NCI-H226 (cell line): ENCODE measurements at regions not wholly inside any gene's neighbourhood (a gene's known extent, or its start where the extent isn't known, plus 50 kb on each side); places are given as distances from the start of the nearest gene placed in this dataset.

Experiments used
- DNase-seq: peaks from one replicate; pipeline ENCODE4 v3.0.0-alpha.2; 2015

GRCh38 chr5:153147891-153148623, 342.4 kb upstream of the GRIA1 start:
- no peak for DNase-seq

DNA sequence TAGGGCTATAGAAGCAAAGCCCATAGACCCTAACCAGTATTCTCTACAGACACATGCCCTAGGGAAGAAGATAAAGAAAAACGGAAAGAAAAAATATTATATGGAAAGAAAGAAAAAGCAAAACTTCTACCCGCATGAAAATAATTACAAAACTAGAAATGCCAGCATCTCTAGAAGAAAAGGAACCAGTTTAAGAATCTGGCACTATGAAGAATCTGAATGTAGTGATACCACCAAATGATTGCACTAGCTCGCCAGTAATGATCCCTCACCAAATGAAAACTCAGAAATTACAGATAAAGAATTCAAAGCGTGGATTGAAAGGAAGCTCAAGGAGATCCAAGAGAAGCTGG, 341.9 kb upstream of the GRIA1 start:
- no peak for DNase-seq

DNA sequence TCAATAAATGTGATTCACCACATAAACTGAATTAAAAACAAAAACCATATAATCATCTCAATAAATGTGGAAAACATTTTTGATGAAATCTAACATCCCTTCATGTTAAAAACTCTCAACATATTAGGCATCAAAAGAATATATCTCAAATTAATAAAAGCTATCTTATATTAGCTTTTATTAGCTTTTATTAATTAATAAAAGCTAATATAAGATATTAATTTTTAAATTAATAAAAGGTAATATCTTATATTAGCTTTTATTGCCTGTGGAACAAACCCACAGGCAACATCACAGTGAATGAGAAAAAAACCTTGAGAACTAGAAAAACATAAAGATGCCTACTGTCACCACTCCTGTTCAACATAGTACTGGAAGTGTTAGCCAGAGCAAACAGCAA, 338.9 kb upstream of the GRIA1 start:
- no peak for DNase-seq

- DNase-seq: peak; percentile 1
Observed at GRCh38 chr5:153153086-153153485, 337.4 kb upstream of the GRIA1 start.

DNA sequence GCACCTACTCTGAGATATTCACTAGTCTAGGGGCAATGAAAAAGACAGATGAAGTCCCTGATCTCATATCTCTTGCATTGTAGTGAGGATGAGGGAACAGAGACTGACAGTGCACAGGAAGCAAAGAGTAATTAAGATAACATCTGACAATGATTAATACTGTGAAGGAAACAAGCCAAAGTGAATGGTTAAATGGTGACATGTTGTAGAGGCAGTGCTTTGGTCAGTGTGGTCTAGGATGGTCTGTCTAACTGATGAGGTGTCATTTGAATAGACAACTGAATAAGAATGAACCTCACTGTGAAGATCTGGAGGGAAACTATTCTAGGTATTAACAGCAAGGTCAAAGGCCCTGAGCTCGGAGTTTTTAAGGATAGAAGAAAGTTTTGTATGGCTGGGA, 333.3 kb upstream of the GRIA1 start:
- DNase-seq: no peak

- no peak for DNase-seq
Observed at GRCh38 chr5:153158608-153159007, 331.9 kb upstream of the GRIA1 start.

- DNase-seq: no peak
Observed at GRCh38 chr5:153159616-153160015, 330.9 kb upstream of the GRIA1 start.

- DNase-seq: no peak
Observed at GRCh38 chr5:153168241-153168640, 322.2 kb upstream of the GRIA1 start.

DNA sequence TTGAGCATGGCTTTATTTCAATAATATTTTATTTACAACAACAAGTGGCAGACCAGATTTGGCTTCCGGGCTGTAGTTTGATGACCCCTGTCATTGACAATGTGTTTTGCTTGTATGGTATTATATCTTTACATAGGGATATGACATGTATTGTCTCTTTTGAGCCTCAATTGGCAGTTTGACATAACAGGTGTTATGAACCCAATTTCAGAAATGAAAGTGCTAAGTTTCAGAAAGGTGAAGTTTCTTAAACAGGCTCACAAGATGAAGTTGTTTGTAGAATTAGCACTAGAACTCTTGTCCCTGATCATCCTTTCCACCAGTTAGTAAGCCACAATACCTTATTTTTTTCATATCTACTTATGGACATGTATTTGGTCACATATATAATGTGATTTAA, 303.0 kb upstream of the GRIA1 start:
- DNase-seq: no peak

GRCh38 chr5:153206361-153206760, 284.1 kb upstream of the GRIA1 start:
- DNase-seq: no peak

GRCh38 chr5:153209016-153209415, 281.5 kb upstream of the GRIA1 start:
- no peak for DNase-seq

DNA sequence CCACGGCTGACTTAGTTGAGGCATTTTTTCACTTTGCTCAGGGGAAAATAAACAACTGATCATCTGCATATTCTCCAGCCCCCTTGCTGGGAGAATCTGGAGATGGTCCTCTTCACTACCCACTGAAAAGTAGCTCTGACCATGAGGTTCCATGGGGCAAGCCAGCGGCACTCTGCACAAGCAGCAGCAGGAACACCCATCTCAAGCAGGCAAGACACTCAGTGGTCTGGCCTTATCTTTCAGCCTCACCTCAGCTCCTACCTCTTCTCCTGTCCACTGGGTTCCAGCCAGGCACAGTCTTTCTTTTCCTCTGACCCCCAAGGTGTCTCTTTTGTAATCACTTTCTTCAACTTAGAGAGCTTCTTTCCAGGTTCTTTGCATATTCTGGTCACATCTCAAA, 280.8 kb upstream of the GRIA1 start:
- DNase-seq: no peak

DNA sequence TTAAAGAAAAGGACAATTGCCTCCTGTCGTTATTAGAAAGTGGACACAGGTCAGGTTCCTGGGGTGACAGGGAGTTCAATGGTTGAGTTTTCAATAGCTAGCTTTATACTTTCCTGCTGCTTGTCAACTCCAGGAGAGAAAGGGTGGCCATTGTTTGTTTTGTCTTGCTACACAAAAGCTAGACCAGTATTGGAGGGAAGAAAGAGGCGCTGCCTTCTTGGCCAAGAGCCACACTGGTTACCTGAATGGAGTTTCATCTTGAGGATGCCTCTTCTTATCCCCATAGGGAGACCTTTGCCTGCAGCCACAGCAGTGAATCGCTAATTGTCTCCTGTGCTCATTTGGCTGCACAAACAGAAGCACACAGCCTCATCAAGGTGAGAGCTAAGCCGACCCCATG, 279.4 kb upstream of the GRIA1 start:
- DNase-seq: no peak

GRCh38 chr5:153212471-153212870, 278.0 kb upstream of the GRIA1 start:
- DNase-seq: no peak

- DNase-seq: no peak
Observed at GRCh38 chr5:153222936-153223335, 267.5 kb upstream of the GRIA1 start.

DNA sequence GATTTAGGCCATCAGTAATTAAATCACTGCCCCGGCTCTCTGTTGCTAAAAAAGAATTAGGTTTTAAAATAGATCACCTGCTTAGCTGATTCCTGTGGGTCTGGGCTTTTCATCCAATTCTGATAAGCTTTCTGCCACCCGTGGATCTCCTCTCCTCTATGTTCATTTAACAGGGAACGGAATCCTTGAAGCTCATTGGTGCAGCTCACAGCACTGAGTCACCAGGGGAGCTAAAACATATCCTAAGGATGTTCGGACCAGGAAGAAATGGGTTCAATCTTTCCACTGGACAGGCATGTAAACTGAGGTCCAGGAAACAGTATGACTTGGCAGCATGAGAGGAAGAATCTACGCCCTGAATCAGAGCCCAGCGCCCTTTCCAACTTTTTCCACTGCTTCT, 267.1 kb upstream of the GRIA1 start:
- DNase-seq: no peak

DNA sequence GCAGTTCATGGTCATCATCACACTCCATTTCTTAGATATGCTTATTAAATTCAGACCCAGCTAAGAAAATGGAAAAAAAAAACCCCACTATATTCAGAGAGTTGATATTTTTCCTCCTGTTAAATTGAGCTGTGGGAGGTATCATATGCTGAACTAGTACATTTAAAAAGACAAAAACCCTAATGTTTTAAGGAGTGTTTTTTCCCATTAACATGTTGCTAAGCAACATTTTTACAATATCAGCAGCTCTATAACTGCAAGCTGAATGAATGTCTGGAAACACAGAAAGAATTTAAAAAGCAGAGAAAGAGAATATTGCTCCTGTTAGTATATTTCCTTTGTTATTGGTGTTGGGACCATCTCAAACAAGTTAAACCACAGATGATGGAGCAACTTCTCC, 265.8 kb upstream of the GRIA1 start:
- no peak for DNase-seq

DNA sequence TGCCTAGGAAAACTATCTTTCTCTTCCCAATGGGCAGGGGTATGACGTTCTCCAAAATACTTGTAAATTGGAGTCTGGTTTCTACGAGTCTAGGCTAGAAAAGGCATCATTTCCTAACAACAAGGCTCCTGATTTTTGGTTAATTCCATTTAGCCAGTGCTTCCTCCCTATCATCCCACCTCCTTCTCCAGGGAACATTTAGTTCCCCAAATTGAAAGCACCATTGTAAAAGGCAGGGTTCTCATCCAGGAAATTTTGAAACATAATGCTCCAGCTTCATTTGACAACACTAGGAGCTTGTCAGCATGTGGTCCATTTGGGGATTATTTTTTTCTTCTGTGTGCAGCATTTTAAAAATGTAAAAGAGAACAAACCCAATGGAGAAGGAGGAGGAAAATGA, 256.5 kb upstream of the GRIA1 start:
- no peak for DNase-seq

DNA sequence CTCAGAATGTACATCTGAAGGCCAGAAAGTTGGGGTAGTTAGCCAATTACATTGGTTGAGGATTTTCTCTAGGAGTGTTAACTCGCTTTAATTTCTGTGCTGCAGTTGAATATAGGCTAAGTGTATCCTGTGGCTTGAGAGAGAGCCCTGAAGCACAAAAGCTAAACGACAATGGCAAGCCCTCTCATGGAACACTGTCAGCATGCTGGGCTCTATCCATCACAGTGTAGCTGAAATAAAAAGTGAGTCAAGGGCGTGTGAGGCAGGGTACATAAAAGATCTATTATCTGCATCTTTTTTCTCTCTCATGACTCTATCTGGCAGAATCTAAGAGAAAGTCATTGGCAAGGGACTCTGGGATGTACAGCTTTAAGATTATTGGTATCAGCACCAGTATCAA, 254.2 kb upstream of the GRIA1 start:
- no peak for DNase-seq

GRCh38 chr5:153237671-153238332, 252.7 kb upstream of the GRIA1 start:
- DNase-seq: no peak

- DNase-seq: no peak
Observed at GRCh38 chr5:153257381-153257780, 233.1 kb upstream of the GRIA1 start.

- no peak for DNase-seq
Observed at GRCh38 chr5:153258469-153258868, 232.0 kb upstream of the GRIA1 start.

DNA sequence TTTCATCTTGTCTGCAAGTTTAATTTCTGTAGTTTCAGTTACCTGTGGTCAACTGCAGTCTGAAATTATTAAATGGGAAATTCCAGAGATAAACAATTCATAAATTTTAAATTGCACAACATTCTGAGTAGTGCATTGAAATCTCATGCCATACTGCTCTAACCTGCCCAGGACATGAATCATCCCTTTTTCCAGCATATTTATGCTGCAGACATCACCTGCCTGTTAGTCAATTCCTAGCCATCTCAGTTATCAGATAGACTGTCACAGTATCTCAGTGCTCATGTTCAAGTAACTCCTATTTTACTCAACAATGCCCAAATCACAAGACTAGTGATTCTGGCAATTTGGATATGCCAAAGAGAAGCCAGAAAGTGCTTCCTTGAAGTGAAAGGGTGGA, 223.0 kb upstream of the GRIA1 start:
- DNase-seq: peak; percentile 20

DNA sequence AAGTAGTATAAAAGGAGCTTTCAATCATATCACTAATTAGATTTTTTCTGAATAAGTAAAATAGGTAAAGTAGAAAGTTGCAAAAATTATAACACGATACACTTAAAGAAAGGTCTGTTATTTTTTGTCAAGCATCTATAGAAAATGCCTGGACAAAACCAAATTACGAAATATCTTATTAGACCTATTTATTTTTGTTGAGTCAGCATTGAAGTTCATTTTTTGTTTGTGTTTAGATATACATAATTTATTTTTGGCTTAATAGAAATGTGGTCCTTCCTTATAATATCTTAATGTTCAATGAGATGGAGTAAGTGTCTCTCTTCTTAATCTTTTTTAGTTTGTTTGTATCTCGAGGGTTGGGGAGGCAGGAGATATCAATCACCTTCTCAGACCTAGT, 214.8 kb upstream of the GRIA1 start:
- no peak for DNase-seq

- DNase-seq: no peak
Observed at GRCh38 chr5:153276151-153276550, 214.3 kb upstream of the GRIA1 start.
